HG02588 (cell line): ENCODE measurements at regions not wholly inside any gene's neighbourhood (a gene's known extent, or its start where the extent isn't known, plus 50 kb on each side); places are given as distances from the start of the nearest gene placed in this dataset.

ENCODE experiments used
- ATAC-seq: cut with Tn5 transposase; IDR thresholded peaks from one replicate; pipeline ENCODE4 v1.9.1; 2021; ENCODE audit warnings: mild to moderate bottlenecking, moderate library complexity; ENCODE audit not compliant: unreplicated experiment

- ATAC-seq, result no peak
These were observed 905.6 kb downstream of the TMEM182 start for GRCh38 chr2:103667335-103667884.

GRCh38 chr2:103669531-103669930 lies 907.7 kb downstream of the TMEM182 start:
- ATAC-seq, result no peak
